GM18867 (cell line): ENCODE measurements at regions not wholly inside any gene's neighbourhood (a gene's known extent, or its start where the extent isn't known, plus 50 kb on each side); places are given as distances from the start of the nearest gene placed in this dataset.

Source experiments
- ATAC-seq: cut with Tn5 transposase; IDR thresholded peaks from one replicate; pipeline ENCODE4 v1.9.1; 2021; ENCODE audit warnings: mild to moderate bottlenecking, moderate library complexity; ENCODE audit not compliant: unreplicated experiment

DNA sequence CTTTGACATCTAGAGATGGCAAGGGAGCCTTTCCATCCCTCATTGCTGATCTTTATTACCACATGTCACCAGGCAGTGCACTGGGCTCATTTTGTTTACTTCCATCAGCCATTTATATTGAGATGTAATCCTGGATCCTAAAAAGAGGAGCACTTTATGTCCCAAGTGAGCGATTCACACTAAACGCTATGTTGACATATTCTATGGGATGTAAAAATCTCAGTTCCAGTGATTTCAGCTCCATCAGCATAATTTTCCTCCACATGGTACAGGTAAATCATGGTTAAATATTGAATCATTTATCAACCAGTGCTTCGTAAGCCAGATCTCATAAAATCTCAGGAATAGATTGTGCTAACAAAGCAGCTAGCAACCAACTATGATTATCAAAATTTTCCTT lies 634.8 kb upstream of the PLXNA2 start:
- no peak for ATAC-seq

DNA sequence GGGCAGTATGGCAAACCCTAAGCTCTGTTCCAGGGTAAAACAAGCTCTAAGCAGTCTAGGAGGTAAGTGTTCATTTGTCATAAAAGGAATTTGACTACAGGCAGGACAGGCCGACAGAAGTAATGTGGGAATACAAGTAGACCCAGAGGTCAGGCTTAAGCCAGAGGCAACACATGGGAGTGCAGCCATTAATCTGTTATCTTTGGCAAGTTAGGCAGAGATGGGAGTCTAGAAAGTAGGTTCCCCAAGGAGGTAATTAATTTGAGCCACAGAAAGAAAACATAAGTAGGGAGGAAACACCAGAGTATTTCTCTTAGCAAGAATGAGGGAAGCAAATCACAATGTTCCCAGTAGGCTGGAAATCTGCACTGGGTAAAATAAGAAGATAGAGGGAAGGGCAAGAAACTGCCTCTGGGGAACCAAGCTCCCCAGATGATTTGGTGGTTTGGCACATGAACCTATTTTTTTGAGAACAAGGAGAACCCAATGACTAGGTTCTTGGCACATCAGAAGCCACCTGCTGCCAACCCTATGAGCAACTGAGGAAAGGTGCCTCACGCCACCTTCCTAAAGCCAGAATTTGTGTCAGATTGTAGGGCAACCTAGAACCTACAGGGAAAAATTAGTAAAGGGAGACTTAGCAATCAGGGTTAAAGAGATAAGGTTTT lies 636.4 kb upstream of the PLXNA2 start:
- no peak for ATAC-seq

DNA sequence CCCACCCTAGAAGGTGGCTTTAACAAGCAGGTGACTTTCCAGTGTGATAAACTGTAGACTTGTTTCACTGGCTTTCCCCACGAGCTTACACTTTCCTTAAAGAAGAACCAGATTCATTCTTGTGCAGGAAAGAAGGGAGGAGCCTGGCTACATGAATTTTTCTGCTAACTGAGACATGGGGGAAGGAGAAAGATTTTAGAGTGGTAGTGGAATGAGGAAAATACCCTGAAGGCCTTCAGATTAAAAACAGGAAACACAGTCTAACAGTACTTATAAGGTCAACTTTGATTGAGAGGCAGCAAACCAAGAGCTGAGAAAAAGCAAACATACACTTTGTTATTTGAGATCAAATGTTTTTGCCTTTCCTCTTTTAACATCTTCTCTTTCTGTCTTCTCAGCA lies 640.9 kb upstream of the PLXNA2 start:
- no peak for ATAC-seq

DNA sequence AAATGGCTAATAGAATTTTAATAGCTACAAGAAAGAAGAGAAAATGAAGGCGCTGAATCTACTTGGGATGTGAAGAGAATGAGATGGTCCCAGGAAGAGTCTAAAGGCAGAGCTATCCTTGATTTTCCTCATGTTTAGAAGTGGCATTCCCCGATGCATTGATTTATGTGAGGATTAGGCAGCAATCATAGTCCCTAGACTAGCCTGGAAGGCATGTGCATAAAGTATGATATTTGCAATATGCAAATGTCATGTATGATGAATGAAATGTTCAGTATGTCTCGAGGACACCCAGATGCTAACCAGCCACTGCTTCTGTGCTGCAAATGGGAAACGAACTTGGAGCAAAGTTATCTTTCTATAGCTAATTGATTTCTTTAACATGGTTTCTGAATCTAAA lies 641.5 kb upstream of the PLXNA2 start:
- ATAC-seq: no peak

DNA sequence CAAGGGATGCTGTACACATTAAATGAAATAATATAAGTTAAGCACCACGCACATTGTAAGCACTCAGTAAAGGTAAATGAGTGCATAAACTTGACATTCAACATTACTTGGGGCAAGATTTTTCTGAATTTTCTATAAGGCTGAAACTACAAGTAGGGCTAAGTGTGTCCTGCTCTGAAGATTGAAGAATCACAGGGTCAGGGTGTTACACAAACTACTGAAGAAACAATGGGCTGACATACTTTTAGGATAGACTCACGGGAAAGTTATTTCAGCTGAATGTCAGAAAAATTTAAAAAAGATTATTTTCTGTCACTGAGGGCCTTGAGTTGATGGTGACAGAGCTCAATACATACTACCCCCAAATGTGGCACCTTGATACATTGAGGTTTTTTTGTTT lies 644.2 kb upstream of the PLXNA2 start:
- ATAC-seq: no peak

DNA sequence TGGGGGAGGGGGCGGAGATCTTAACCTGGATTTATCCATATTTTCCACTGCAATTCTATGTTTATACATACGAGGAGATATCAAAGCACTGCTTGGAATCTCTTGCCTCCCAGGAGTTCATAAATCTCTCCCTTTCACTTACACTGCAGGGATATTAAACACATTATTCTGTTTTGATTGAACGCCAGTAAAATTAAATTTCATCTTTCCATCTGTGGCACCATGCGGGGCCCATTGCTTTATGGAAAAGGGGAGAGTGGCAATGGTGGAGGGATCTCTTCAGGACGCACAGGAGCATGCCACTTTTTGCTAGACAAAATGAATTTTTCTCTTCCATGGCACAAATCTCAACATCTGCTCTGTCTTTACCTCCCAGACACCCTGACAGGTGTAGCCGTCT lies 648.0 kb upstream of the PLXNA2 start:
- ATAC-seq: no peak

DNA sequence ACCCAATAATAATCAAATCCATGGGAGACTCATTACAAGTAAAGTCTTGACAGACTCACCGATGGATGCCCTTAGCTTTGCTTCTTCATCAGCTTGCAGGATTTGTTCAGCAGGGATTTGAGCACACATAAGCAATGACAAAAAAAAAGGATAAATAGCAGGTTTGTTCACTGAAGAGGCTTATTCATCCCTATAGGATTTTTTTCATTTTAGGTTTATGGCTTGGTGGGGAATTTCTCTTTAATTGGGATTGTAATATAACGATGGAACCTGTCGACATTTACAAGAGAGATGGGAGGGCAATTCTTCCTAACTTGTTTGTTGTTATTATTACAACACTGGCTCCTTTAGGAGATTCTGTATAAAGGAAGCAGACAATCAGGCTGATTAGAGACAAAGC lies 649.1 kb upstream of the PLXNA2 start:
- no peak for ATAC-seq

DNA sequence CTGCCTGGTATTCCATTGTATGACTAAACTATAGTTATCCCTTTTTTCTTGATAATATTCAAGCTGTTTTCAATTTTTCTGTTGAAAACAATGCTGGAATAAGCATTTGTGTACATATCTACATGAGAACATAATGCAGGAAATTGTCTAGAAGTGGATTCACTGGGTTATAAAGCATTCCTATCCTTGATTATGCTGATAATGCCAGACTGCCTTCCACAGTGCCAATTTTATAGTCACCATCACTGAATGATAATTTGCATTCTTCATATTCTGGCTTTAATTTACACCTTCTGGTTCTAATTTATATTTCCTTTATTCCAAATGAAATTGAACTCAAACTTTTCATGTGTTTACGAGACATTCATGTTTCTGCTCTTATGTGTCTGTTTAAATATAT lies 651.0 kb upstream of the PLXNA2 start:
- ATAC-seq: no peak

DNA sequence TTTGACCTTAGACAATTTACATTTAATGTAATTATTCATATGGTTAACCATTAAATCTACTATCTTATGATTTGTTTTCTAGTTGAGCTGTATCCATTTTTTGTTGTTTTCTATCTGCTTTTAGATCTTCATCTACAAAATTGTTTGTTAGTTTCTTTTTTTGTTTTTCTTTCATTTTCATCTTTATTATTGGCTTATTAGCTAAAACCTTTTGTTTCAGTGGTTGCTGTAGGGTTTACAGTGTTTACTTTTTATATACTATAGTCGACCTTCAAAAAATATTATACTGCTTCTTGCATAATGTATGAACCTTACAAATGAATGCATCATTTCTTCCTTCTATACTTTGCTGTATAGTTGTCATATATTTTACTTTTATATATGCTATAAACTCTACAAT lies 651.6 kb upstream of the PLXNA2 start:
- ATAC-seq: peak; percentile 48

DNA sequence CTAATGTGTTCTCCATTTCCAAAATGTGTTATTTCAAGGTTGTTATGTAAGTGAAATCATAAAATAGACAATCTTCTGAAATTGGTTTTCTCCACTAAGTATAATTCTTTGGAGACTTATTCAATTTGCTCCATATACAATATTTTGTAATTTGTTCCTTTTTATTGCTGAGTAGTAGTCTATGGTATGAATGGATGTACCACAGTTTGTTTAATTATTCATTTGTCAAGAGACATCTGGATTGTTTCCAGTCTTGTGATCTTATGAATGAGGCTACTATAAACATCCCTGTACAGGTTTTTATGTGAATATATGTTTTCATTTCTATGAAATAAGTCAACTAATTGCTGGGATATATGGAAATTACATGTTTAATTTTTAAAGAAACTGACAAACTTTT lies 652.6 kb upstream of the PLXNA2 start:
- ATAC-seq: no peak

DNA sequence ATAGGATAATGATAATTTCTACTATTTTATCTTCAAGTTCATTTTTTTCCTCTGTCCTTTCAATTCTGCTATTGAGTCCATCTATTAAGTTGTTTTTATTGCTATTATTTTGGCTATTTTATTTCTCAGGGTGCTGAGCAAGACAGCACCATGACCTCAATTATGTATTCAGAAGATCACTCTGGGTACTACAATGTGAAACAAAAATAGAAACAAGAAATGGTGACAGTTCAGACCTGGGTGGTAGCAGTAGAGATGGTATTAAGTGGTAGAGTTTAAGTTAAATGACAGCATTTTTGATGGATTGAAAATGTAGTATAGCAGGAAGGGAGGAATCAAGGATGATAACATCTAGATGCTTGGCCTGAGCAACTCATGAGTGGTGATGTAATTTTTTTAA lies 655.3 kb upstream of the PLXNA2 start:
- ATAC-seq: no peak

DNA sequence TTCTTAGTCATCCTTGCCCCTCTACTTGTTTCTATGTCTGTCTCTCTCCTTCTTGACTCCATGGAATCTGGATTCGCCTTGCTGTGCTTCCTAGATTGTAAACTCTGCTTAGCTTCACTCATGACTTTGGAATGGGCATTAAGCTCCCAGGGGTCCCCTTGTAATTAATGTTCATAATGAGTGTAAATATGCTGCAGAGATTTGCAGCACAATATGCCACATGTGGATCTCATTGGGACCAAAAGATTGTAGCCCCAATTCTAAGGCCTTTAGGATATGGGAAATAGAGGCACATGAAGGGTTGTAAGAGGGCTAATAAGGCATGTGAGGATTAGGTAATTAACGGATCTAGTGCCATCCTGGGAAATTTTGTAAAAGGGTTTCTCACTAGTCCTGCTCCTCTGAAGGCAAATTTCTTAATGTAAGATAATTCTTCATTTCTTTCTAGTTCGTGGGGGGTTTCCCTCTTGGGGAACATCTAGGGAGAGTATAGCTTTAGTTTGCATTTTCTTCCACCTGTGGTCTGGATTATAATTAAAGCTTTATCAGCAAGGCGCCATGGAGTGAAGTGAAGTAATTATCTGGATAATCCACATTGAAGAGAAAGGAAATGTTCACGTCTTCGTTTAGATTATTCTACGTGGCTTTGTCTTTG lies 659.2 kb upstream of the PLXNA2 start:
- ATAC-seq: no peak

DNA sequence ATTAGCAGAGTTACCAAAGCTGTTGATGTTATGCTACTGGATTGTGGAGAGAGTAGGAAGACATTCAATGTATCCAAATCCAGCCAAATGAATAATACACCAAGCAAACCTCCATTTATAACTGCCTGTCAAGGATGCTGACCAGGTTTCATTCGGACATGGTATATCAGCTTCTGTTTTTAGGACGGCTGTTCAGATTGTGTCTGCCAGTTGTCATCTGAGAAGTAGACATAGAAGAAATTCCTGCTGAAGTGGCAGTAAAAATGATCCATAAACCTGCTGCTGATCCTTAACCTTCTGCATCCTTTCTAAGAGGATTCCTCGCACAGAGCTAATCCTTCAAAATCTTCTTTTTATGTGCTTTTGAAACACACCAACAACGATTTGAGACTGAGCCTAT lies 663.6 kb upstream of the PLXNA2 start:
- no peak for ATAC-seq

DNA sequence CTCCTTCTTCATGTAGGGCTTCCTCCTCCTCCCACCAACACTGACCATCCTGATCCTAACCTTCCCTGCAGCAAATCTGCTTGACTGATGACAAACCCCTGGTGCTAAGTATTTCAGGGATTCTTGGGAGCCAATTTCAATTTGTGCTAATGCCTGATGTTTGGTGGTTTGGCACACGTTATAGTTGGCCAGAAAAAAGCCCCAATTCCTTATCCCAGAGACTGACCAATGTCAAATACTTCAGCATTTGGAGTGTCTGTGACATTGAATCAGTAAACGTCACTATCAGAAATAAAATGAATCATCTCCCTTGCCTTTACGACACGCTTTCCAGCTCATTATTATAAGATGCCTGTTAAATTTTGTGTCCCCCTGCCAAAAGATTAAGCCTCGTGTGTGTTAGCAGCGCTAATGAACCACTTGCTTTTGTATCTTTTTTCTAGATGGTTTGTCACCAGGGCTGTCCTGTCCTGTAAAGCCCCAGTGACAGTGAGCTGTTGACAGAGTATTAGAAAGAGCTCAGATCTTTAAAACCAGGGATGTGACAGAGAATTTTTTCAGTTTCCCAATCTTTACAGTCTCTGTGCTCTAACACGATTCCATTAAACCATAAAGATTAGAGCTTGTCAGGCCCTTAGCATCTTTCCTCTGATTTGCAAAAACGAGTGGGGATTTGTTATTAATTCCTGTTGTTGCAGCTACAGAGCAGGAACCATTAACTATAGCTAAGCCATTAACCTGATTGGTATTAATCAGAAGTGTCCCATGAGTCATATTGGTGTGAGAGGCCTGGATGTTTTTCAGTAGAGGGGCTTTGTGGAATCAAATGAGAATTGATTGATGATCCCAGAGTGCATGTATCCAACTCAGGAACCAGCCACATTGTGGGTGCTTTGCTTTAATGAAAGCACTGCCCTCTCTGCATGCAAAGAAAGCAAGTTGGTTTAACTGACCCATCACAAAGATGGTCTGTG lies 665.1 kb upstream of the PLXNA2 start:
- ATAC-seq: no peak

DNA sequence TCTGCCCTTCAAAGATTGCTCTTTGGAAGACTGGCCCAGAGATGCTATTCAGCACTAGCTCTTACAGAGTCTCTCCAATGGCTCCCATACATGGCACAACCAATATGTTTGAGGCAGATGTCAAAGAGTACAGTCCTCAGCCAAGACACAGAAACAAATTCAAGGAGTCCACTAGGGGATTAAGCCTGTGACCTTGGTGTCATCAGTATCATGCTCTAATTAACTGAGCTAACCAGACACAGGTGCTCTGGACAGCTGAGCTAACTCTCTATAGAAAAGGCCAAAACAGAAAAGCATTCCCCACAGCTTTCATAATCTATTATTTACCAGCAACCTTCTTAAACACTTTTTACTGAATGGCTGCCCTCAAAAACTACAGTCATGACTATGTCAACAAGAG lies 666.0 kb upstream of the PLXNA2 start:
- no peak for ATAC-seq

DNA sequence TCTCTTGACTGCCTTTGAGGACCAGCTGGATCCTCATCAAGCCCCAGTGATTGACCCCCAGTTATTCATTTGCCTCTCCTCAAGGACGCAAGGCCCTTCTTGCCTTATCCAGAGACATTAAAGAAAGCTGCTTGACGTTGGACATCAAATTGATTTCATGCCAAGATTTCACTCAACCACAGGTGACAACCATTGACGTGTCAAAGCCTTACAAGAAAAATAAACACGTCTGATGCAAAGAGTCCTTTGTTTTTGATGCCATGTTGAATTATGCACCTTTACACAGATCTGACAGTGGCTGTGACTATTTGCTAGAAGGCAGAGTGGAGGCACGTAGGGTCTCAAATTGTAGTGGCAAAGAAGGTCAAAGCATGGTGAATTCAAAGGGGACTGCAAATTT lies 666.2 kb upstream of the CAMK1G start:
- ATAC-seq: no peak

DNA sequence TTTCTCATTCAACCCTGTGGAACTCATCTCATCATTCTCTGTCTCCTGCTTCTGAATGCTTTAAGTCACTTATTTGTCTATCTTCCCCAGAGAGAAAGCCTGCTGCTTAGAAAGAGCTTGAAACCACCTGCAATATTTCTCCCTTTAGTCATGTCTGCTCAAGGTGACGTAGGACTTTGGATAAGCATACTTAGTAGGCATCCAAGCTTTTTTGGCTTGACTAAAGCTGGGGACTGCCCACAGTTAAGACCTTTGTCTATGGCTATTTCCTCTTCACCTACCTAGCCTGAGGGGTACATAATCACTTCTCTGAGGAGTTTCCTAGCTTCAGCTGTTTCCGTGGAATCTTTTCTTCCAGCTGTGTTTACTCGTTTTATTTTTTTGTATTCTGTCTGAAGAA lies 665.8 kb upstream of the CAMK1G start:
- ATAC-seq: no peak

DNA sequence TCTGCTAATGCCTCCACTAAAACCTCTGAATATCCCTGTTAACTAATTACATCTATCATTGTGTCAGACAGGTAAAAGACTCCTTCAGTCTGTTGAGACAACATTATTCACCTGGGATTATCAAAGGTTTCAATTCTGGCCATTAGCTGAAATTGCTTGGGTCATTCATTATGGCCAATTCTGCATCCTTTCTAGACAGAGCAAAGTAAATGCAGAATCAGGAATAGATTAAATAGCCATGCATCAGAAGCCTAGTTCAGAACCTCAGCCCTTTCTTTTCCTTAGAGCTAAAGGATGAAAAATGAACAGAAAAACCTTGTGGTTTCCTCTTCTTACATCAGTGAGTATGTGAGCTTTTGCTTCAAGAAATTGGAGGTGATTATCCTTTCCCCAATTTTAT lies 665.4 kb upstream of the CAMK1G start:
- no peak for ATAC-seq

DNA sequence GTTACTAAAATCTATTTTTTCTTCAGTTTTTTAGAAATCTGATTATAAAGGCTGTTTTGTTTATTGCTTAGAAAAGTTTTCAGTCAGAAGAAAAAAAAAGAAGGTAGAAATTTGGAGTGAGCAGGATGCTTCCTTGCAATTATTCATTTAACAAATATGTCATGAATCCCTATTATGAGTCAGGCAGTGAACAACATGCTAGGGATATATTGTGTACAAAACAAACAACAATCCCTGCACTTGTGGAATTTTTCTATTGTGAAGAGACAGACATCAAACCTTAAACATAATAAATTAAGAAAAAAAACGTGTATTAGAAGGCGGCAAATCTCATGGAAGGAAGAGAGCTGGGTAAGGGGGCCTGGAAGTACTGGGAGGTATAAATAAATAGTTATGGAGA lies 664.1 kb upstream of the CAMK1G start:
- ATAC-seq: no peak

DNA sequence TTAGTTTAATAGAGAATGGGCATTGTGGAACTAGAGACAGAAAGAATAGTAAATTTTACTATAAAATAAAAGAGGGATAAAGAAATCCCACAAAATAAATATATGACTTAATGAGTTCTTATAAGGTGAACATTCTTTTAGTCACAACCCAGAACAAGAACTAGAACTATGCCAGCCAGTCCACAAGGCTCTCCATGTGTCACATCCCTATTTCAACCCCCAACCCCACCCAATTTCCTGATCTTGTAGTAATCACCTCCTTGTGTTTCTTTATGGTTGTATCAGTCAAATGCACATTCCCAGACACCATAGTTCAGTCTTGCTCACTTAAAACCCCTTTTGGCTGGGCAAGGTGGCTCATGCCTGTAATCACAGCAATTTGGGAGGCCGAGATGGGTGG lies 662.3 kb upstream of the CAMK1G start:
- ATAC-seq: no peak

DNA sequence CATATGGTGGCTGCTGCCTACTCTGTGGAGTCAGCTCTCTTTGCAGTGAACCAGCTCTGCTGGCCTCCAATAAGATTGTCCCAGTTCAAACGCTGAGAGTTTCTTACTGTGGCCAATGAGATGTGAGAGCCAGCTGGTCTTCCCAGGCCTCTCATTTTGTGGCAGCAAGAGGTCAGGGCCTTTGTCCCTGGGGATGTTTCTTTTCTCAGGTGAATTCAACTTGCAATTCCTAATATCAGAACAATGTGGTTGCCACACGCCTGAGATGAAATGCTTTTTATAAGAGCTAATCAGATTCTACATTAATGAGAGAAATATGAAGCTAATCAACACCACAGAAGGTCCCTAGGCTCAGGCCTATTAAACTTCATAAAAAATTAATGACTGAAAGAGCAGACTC lies 660.1 kb upstream of the CAMK1G start:
- no peak for ATAC-seq
